Peyer's patch (tissue), 4 donors: ENCODE measurements at regions not wholly inside any gene's neighbourhood (a gene's known extent, or its start where the extent isn't known, plus 50 kb on each side); places are given as distances from the start of the nearest gene placed in this dataset.

Source experiments
- CTCF ChIP-seq, 6 experiments: fragments of 450-650 bp in 4 of 6; fragments of 200-600 bp in 2 of 6; sonication (generic) in 1 of 6; IDR thresholded peaks; one replicate each; pipeline ENCODE4 v1.5.1; 2017 to 2019; ENCODE audit warnings: antibody characterized with exemption in 6 of 6, mild to moderate bottlenecking in 3 of 6, moderate library complexity in 1 of 6
- POLR2A ChIP-seq, 2 donors: fragments of 450-650 bp; IDR thresholded peaks; one replicate each; pipeline ENCODE4 v1.5.1; 2017; ENCODE audit warnings: antibody characterized with exemption in 2 of 2, mild to moderate bottlenecking in 2 of 2, moderate library complexity in 2 of 2

- TF ChIP-seq CTCF (IDR thresholded peaks at IDR 0.05) (no peak), POLR2A (IDR thresholded peaks at IDR 0.05) (no peak)
Measured at GRCh38 chr10:91006752-91007346, 86.0 kb upstream of the ANKRD1 start.
